Vagina (tissue), 2 donors: ENCODE measurements at regions not wholly inside any gene's neighbourhood (a gene's known extent, or its start where the extent isn't known, plus 50 kb on each side); places are given as distances from the start of the nearest gene placed in this dataset.

Experiments used
- DNase-seq, 2 donors: peaks; one replicate each; pipeline ENCODE4 v3.0.0-alpha.2; 2017; ENCODE audit errors: extremely low spot score in 2 of 2
- H3K27ac ChIP-seq: fragments of 200-600 bp; sonication (generic); one replicate; pipeline ENCODE4 v1.5.1; 2019
- H3K27me3 ChIP-seq: fragments of 200-600 bp; sonication (generic); one replicate; pipeline ENCODE4 v1.5.1; 2019
- H3K36me3 ChIP-seq, 2 donors: fragments of 200-600 bp; sonication (generic); one replicate each; pipeline ENCODE4 v1.5.1; 2017 to 2019
- H3K4me1 ChIP-seq: fragments of 200-600 bp; sonication (generic); one replicate; pipeline ENCODE4 v1.5.1; 2019
- H3K4me3 ChIP-seq, 2 donors: fragments of 200-600 bp; sonication (generic); 1 replicate in 1 of 2; 2 replicates in 1 of 2; pipeline ENCODE4 v1.5.1; 2016 to 2019
- H3K9me3 ChIP-seq: fragments of 200-600 bp; sonication (generic); one replicate; pipeline ENCODE4 v1.5.1; 2019
- POLR2A ChIP-seq, 2 donors: fragments of 450-650 bp; IDR thresholded peaks; one replicate each; pipeline ENCODE4 v1.6.1; 2017; ENCODE audit warnings: antibody characterized with exemption in 2 of 2, mild to moderate bottlenecking in 2 of 2, moderate library complexity in 2 of 2
- POLR2AphosphoS5 ChIP-seq, 2 donors: sonication (generic); formaldehyde crosslinking; IDR thresholded peaks; one replicate each; pipeline ENCODE4 v1.9.0; 2017; ENCODE audit warnings: antibody characterized with exemption in 2 of 2, mild to moderate bottlenecking in 2 of 2, low read depth in 1 of 2; ENCODE audit not compliant: insufficient read depth in 1 of 2
- intact Hi-C: fragments of 100-400 bp; cut with DNase I; formaldehyde crosslinking; loops from one replicate; pipeline ENCODE4 v1.15.1; 2023
- TF ChIP-seq, protein P1 (sequence below), 3 experiments: fragments of 450-650 bp in 2 of 3; fragments of 200-600 bp in 1 of 3; sonication (generic) in 1 of 3; IDR thresholded peaks; one replicate each; pipeline ENCODE4 v1.5.1; 2017 to 2019; ENCODE audit warnings: antibody characterized with exemption in 3 of 3, mild to moderate bottlenecking in 2 of 3, moderate library complexity in 2 of 3

DNA sequence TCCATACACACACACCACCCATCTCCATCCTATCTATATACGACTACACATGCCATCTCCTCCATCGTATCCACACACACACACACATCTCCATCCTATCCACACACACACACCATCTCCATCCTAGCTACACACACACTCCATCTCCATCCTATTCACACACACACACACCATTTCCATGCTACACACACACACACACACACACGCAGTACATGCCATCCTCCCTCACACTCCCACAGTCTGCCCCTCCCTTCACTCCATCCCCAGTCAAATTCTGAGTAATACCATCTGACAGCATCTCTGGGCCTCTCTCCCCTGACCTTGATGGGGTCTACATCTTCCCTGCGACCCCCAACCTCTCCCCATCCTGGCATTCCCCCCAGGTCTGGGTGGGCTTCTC lies 193.8 kb upstream of the LHX5 start:
- no peak overlapping the region for H3K27ac ChIP-seq
- TF ChIP-seq POLR2A (IDR thresholded peaks at IDR 0.05) (no peak), POLR2AphosphoS5 (IDR thresholded peaks at IDR 0.05; ENCODE audit: insufficient read depth in 1 of 2, low read depth in 1 of 2) (no peak)
- TF ChIP-seq, protein P1, sequence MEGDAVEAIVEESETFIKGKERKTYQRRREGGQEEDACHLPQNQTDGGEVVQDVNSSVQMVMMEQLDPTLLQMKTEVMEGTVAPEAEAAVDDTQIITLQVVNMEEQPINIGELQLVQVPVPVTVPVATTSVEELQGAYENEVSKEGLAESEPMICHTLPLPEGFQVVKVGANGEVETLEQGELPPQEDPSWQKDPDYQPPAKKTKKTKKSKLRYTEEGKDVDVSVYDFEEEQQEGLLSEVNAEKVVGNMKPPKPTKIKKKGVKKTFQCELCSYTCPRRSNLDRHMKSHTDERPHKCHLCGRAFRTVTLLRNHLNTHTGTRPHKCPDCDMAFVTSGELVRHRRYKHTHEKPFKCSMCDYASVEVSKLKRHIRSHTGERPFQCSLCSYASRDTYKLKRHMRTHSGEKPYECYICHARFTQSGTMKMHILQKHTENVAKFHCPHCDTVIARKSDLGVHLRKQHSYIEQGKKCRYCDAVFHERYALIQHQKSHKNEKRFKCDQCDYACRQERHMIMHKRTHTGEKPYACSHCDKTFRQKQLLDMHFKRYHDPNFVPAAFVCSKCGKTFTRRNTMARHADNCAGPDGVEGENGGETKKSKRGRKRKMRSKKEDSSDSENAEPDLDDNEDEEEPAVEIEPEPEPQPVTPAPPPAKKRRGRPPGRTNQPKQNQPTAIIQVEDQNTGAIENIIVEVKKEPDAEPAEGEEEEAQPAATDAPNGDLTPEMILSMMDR (IDR thresholded peaks at IDR 0.05), result no peak
- no peaks in the 10 kb centered on the region for H3K36me3 ChIP-seq
- H3K4me3 ChIP-seq, result no peak overlapping the region
- H3K9me3 ChIP-seq, result no peaks in the 10 kb centered on the region
- H3K4me1 ChIP-seq, result no peaks in the 10 kb centered on the region
- no peak for DNase-seq
- no peaks in the 10 kb centered on the region for H3K27me3 ChIP-seq
- intact Hi-C loops, result no loop called here

DNA sequence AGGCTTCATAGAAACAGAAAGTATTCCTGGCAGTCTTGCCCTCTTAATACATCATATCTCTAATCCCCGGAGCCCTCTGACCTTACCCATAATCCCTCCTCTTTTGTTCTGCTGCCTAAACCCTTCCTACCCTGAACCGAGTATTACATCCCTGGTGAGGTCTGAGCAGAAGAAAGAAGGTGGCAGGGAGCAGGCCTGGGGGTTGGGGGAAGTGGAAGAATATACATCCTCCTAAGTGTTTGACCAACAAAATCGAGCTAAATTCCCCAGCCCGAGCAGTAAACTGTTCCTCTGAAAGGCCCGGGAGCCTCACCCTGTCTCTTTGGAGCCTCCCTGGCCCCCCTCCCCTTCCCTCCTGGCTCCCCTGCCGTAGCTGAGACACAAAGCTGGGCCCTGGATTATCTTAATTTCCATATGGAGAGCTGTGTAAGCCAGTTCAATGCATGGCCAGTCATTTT lies 192.6 kb upstream of the LHX5 start:
- Histone ChIP-seq H3K27ac (no peak overlapping the region), H3K36me3 (no peaks in the 10 kb centered on the region), H3K27me3 (no peaks in the 10 kb centered on the region), H3K4me3 (no peak overlapping the region), H3K4me1 (no peaks in the 10 kb centered on the region), H3K9me3 (no peaks in the 10 kb centered on the region)
- TF ChIP-seq POLR2A (IDR thresholded peaks at IDR 0.05), result no peak
- TF ChIP-seq POLR2AphosphoS5 (IDR thresholded peaks at IDR 0.05; ENCODE audit: insufficient read depth in 1 of 2, low read depth in 1 of 2), result no peak
- intact Hi-C loops, result no loop called here
- DNase-seq, result no peak

DNA sequence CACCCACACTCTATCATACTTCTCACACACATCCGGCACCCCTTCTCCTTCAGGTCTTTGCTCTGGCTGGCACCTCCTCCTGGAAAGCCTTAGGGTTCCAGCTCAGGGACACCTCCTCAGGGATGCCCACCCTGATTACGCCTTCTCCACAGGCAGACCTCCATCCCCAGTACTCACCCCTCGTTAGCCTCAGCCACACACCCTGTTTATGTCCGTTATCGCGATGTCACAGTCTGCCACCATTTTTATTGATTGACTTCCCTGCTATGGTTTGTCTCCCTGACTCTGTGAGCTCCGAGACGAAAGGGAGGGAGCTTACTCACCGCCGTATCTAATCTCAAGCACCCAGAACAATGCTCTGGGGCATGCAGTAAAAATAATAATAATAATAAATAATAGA lies 191.7 kb upstream of the LHX5 start:
- no peak for DNase-seq
- Histone ChIP-seq H3K36me3 (no peaks in the 10 kb centered on the region), H3K4me3 (no peak overlapping the region), H3K27ac (no peak overlapping the region), H3K4me1 (no peaks in the 10 kb centered on the region), H3K27me3 (no peaks in the 10 kb centered on the region), H3K9me3 (no peaks in the 10 kb centered on the region)
- intact Hi-C loops, result no loop called here
- TF ChIP-seq, protein P1 (IDR thresholded peaks at IDR 0.05), result no peak
- TF ChIP-seq POLR2A (IDR thresholded peaks at IDR 0.05), result no peak
- TF ChIP-seq POLR2AphosphoS5 (IDR thresholded peaks at IDR 0.05; ENCODE audit: insufficient read depth in 1 of 2, low read depth in 1 of 2), result no peak

DNA sequence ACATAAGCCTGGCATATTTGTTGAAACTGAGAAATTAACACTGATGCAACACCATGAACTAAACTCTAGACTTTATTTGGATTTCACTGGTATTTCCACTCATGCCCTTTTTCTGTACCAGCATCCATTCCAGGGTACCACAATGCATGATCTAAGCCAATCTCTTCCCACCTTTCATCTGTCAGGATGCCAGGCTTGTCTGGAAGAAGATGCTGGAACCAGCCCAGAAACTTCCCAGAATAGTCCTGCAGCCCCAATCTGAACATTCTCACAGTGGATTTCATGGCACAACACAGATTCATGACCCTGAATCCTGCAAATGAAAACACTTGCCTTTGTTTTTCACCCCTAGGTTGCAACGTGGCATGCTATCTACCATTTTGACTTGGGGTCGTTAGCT lies 189.3 kb upstream of the LHX5 start:
- intact Hi-C loops, result no loop called here
- TF ChIP-seq POLR2AphosphoS5 (IDR thresholded peaks at IDR 0.05; ENCODE audit: insufficient read depth in 1 of 2, low read depth in 1 of 2), result no peak
- TF ChIP-seq, protein P1 (IDR thresholded peaks at IDR 0.05), result no peak
- no peak for TF ChIP-seq POLR2A (IDR thresholded peaks at IDR 0.05)
- H3K9me3 ChIP-seq, result no peaks in the 10 kb centered on the region
- H3K27ac ChIP-seq, result no peak overlapping the region
- no peak for DNase-seq
- no peak overlapping the region for H3K4me3 ChIP-seq
- H3K4me1 ChIP-seq, result no peaks in the 10 kb centered on the region
- H3K36me3 ChIP-seq, result no peaks in the 10 kb centered on the region
- H3K27me3 ChIP-seq, result no peaks in the 10 kb centered on the region

DNA sequence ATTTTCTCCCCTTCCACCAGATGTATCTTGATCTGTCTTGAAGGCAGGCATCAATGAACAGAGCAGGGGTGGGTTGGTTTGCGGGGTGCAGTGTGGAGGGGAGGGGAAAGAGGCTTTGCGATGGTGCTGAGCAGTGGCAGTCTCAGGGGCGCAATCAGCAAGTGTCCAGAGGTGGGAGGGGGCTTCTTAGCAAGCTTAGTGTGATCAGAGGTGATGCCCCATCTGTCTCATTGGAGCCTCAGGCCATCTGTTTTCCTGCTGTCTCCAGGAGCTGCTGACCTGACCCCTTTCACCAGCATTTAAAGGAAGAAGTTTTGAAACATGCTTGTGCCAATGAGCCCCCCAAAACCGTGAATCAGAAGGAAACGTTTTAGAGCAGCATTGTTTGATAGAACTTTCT lies 187.7 kb upstream of the LHX5 start:
- Histone ChIP-seq H3K4me1 (no peaks in the 10 kb centered on the region), H3K36me3 (no peaks in the 10 kb centered on the region), H3K27me3 (no peaks in the 10 kb centered on the region), H3K9me3 (no peaks in the 10 kb centered on the region), H3K27ac (no peak overlapping the region), H3K4me3 (no peak overlapping the region)
- TF ChIP-seq POLR2AphosphoS5 (IDR thresholded peaks at IDR 0.05; ENCODE audit: insufficient read depth in 1 of 2, low read depth in 1 of 2) (no peak), POLR2A (IDR thresholded peaks at IDR 0.05) (no peak)
- TF ChIP-seq, protein P1 (IDR thresholded peaks at IDR 0.05), result no peak
- no peak for DNase-seq
- intact Hi-C loops, result no loop called here
